HG02973 (cell line): ENCODE measurements at regions not wholly inside any gene's neighbourhood (a gene's known extent, or its start where the extent isn't known, plus 50 kb on each side); places are given as distances from the start of the nearest gene placed in this dataset.

Experiments used
- ATAC-seq: cut with Tn5 transposase; IDR thresholded peaks from one replicate; pipeline ENCODE4 v1.9.1; 2021; ENCODE audit warnings: moderate library complexity; ENCODE audit not compliant: unreplicated experiment

GRCh38 chr17:72421128-72422092, 300.6 kb downstream of the SOX9 start:
- ATAC-seq = peak; percentile 49

- no peak for ATAC-seq
These were observed 301.3 kb downstream of the SOX9 start for GRCh38 chr17:72422204-72422504.

- ATAC-seq = peak; percentile 36
These were observed 301.9 kb downstream of the SOX9 start for GRCh38 chr17:72422505-72423285.

GRCh38 chr17:72423286-72423589, 302.4 kb downstream of the SOX9 start:
- ATAC-seq = no peak

GRCh38 chr17:72423718-72424117, 302.9 kb downstream of the SOX9 start:
- ATAC-seq = no peak

GRCh38 chr17:72424505-72425117, 303.8 kb downstream of the SOX9 start:
- no peak for ATAC-seq

- no peak for ATAC-seq
These were observed 304.4 kb downstream of the SOX9 start for GRCh38 chr17:72425133-72425793.

GRCh38 chr17:72425794-72426168, 305.0 kb downstream of the SOX9 start:
- no peak for ATAC-seq

- no peak for ATAC-seq
These were observed 305.5 kb downstream of the SOX9 start for GRCh38 chr17:72426321-72426720.

- no peak for ATAC-seq
These were observed 306.3 kb downstream of the SOX9 start for GRCh38 chr17:72426948-72427760.

GRCh38 chr17:72427761-72428109, 306.9 kb downstream of the SOX9 start:
- ATAC-seq = no peak

GRCh38 chr17:72429066-72429638, 308.3 kb downstream of the SOX9 start:
- ATAC-seq = no peak

GRCh38 chr17:72430611-72431432, 310.0 kb downstream of the SOX9 start:
- ATAC-seq = no peak

GRCh38 chr17:72432143-72432621, 311.4 kb downstream of the SOX9 start:
- no peak for ATAC-seq

GRCh38 chr17:72432881-72433280, 312.1 kb downstream of the SOX9 start:
- no peak for ATAC-seq

- ATAC-seq = no peak
These were observed 313.0 kb downstream of the SOX9 start for GRCh38 chr17:72433797-72434196.

- ATAC-seq = no peak
These were observed 313.8 kb downstream of the SOX9 start for GRCh38 chr17:72434581-72434980.

GRCh38 chr17:72434991-72435618, 314.3 kb downstream of the SOX9 start:
- ATAC-seq = no peak

- ATAC-seq = no peak
These were observed 318.0 kb downstream of the SOX9 start for GRCh38 chr17:72438783-72439182.
